ENCODE measurements at regions not wholly inside any gene's neighbourhood (a gene's known extent, or its start where the extent isn't known, plus 50 kb on each side); places are given as distances from the start of the nearest gene placed in this dataset.

DNA sequence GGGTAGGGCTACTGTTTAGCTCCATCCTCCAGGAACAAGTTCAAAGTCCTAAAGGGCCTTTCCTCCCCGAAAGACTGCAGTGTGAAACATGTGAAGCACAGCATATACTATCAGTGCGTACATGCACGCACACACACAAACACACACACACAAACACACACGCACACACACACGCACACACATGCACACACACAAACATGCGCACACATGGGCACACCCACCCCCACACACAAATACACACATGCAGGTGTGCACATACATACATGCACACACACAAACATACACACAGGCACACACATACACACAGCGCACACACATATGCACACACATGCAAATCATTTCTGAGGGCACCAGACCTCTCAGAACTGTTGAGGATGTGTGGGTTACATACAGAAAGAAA, 382.0 kb upstream of the CDH4 start:
- TF ChIP-seq, protein P1, sequence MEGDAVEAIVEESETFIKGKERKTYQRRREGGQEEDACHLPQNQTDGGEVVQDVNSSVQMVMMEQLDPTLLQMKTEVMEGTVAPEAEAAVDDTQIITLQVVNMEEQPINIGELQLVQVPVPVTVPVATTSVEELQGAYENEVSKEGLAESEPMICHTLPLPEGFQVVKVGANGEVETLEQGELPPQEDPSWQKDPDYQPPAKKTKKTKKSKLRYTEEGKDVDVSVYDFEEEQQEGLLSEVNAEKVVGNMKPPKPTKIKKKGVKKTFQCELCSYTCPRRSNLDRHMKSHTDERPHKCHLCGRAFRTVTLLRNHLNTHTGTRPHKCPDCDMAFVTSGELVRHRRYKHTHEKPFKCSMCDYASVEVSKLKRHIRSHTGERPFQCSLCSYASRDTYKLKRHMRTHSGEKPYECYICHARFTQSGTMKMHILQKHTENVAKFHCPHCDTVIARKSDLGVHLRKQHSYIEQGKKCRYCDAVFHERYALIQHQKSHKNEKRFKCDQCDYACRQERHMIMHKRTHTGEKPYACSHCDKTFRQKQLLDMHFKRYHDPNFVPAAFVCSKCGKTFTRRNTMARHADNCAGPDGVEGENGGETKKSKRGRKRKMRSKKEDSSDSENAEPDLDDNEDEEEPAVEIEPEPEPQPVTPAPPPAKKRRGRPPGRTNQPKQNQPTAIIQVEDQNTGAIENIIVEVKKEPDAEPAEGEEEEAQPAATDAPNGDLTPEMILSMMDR (conservative IDR thresholded peaks at IDR 0.05), result no peak
- no peak for TF ChIP-seq ZFX (IDR thresholded peaks at IDR 0.05)
